Tibial artery (tissue), 4 donors: ENCODE measurements at regions not wholly inside any gene's neighbourhood (a gene's known extent, or its start where the extent isn't known, plus 50 kb on each side); places are given as distances from the start of the nearest gene placed in this dataset.

Experiments
- DNase-seq, 2 donors: peaks; one replicate each; pipeline ENCODE4 v3.0.0-alpha.2; 2019
- H3K27ac ChIP-seq, 2 donors: fragments of 200-600 bp; sonication (generic) in 1 of 2; 1 replicate in 1 of 2; 2 replicates in 1 of 2; pipeline ENCODE4 v1.5.1; 2018 to 2019; ENCODE audit warnings: mild to moderate bottlenecking in 1 of 2
- H3K27me3 ChIP-seq, 2 donors: fragments of 200-600 bp; sonication (generic) in 1 of 2; one replicate each; pipeline versions ENCODE4 v1.5.1 to v1.6.0; 2016 to 2019
- H3K36me3 ChIP-seq, 3 donors: fragments of 200-600 bp; sonication (generic) in 2 of 3; one replicate each; pipeline ENCODE4 v1.5.1; 2016 to 2019; ENCODE audit warnings: mild to moderate bottlenecking in 2 of 3
- H3K4me1 ChIP-seq, 4 donors: fragments of 200-600 bp; sonication (generic) in 2 of 4; 1 replicate in 3 of 4; 2 replicates in 1 of 4; pipeline ENCODE4 v1.5.1; 2016 to 2019
- H3K4me3 ChIP-seq, 2 donors: fragments of 200-600 bp; sonication (generic) in 1 of 2; 1 replicate in 1 of 2; 2 replicates in 1 of 2; pipeline ENCODE4 v1.5.1; 2018 to 2019; ENCODE audit warnings: mild to moderate bottlenecking in 2 of 2
- H3K9me3 ChIP-seq, 3 donors: fragments of 200-600 bp; sonication (generic) in 1 of 3; one replicate each; pipeline ENCODE4 v1.5.1; 2016 to 2019
- intact Hi-C: fragments of 100-400 bp; cut with DNase I; formaldehyde crosslinking; loops from one replicate; pipeline ENCODE4 v1.15.0; 2023; ENCODE audit warnings: low total_unique reads
- TF ChIP-seq, protein P1 (sequence below), 2 experiments: fragments of 200-600 bp in 1 of 2; fragments of 450-650 bp in 1 of 2; IDR thresholded peaks; one replicate each; pipeline ENCODE4 v1.5.1; 2017 to 2019; ENCODE audit warnings: antibody characterized with exemption in 2 of 2, mild to moderate bottlenecking in 1 of 2, moderate library complexity in 1 of 2

DNA sequence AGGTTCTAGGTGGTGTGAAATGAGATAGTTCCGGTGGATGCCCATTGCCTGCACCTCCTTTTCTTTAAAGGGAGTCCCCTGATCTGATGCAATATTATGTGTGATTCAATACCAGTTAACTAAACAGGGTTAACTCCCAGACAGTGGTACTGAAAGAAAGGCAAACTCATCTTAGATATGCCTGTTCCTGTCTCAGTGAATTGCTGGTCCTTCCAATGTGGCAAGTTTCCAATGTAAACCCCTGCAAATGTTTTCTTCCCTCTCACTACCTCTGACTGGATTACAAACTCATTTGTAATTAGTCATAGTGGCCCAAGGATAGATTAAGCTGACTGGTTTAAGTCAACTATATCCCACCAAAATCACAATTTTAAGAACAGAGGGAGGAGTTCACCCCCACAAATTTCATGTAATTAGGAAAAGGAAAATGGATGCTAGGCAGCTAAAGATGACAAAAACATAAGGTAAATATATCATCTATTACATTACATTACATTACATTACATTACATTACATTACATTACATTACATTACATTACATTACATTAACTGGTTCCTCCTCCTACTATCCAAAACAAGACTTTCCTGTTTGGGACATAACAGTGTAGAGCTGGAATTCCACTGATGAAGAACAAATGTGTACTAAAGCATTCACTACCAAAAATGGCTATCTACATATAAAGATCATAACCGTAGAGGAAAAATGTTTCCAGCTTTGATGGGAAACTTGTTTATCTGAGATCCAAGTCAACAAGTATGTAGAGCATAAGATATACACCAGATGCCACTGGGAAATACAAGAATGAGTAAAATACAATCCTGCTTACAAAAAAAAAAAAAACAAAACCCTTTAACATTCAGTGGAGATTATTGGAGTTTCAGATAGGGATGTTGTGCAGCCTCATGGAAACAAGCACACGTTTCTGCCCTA is 121.5 kb upstream of the SNX2 start:
- TF ChIP-seq, protein P1, sequence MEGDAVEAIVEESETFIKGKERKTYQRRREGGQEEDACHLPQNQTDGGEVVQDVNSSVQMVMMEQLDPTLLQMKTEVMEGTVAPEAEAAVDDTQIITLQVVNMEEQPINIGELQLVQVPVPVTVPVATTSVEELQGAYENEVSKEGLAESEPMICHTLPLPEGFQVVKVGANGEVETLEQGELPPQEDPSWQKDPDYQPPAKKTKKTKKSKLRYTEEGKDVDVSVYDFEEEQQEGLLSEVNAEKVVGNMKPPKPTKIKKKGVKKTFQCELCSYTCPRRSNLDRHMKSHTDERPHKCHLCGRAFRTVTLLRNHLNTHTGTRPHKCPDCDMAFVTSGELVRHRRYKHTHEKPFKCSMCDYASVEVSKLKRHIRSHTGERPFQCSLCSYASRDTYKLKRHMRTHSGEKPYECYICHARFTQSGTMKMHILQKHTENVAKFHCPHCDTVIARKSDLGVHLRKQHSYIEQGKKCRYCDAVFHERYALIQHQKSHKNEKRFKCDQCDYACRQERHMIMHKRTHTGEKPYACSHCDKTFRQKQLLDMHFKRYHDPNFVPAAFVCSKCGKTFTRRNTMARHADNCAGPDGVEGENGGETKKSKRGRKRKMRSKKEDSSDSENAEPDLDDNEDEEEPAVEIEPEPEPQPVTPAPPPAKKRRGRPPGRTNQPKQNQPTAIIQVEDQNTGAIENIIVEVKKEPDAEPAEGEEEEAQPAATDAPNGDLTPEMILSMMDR (IDR thresholded peaks at IDR 0.05): no peak

DNA sequence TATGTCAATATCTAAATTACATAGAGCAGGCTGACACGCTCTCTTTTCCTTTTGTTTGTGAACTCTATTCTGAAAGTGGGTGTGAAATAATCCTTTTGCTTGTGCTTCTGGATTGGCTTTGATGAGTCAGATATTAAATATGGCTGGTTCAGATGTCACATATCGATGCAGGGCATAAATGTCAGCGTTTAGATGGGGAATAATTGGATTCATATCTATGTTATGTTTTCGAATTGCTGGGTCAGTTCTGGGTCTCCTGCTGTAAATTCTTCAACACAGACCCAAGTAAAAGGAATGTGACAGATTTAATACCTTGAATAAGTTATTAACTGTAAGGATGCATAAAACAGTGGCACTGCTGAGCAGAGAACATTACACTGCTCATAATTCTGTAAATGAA is 118.7 kb upstream of the SNX2 start:
- no peak for DNase-seq
- no peak overlapping the region for H3K4me3 ChIP-seq
- H3K4me1 ChIP-seq: peaks cover 0 to 22% (median 0%) of the 10 kb centered on the region in 4 donors
- intact Hi-C loops: no loop called here
- H3K36me3 ChIP-seq: no peaks in the 10 kb centered on the region
- no peaks in the 10 kb centered on the region for H3K27me3 ChIP-seq
- no peaks in the 10 kb centered on the region for H3K9me3 ChIP-seq
- no peak overlapping the region for H3K27ac ChIP-seq
- TF ChIP-seq, protein P1 (IDR thresholded peaks at IDR 0.05): no peak

More for the DNA sequence above, 121.5 kb upstream of the SNX2 start:
- Histone ChIP-seq H3K4me3 (no peak overlapping the region), H3K9me3 (no peaks in the 10 kb centered on the region), H3K27me3 (no peaks in the 10 kb centered on the region), H3K27ac (no peak overlapping the region), H3K36me3 (no peaks in the 10 kb centered on the region), H3K4me1 (peaks cover 0 to 22% (median 0%) of the 10 kb centered on the region in 4 donors)
- intact Hi-C loops: no loop called here
- DNase-seq: no peak

DNA sequence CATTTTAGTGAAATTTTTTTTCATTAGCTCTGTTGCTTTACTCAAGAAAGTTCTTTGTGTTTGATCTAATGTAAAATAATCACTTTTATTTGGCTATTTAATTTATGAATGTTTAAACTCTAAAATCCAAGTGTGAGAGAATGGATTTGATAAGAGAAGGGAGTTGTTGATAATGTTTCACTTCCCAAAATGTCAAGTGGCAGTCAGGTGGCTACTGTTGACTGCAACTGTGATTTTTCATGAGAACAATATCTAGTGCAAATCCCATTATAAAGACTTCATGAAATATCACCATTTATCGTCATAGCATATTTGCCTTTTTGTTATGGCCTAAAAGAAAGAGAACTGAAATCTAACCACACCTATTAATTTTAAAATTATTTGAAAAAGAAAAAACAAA is 118.3 kb upstream of the SNX2 start:
- DNase-seq: no peak
- H3K36me3 ChIP-seq: no peaks in the 10 kb centered on the region
- TF ChIP-seq, protein P1 (IDR thresholded peaks at IDR 0.05): no peak
- H3K4me3 ChIP-seq: no peak overlapping the region
- H3K27me3 ChIP-seq: no peaks in the 10 kb centered on the region
- no peaks in the 10 kb centered on the region for H3K9me3 ChIP-seq
- no peak overlapping the region for H3K27ac ChIP-seq
- peaks cover 0 to 22% (median 0%) of the 10 kb centered on the region in 4 donors for H3K4me1 ChIP-seq
- intact Hi-C loops: no loop called here

DNA sequence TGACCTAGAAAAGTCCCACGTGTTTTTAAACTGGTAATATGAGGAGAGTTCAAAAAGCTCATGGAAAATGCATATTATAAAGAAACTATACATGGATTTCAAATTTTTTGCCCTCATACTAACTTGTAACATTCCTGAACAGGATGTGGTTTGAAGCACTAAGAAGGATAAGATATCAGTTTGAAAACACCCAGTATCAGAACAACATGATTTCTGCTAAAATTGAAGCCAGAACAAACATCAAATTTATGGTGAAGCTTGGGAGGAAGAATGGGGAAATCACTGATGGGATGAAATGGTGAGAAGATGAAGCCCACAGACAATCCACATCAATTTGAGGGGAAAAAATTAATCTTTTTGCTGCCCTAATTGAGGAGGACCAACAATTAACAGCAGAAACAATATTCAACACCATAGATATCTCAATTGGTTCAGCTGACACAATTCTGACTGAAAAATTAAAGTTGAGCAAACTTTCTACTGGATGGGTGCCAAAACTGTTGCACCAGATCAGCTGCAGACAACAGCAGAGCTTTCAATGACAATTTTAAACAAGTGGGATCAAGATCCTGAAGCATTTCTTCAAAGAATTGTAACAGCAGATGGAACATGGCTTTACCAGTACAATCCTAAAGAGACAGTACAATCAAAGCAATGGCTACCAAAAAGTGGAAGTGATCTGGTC is 113.2 kb upstream of the SNX2 start:
- Histone ChIP-seq H3K9me3 (no peaks in the 10 kb centered on the region), H3K4me1 (no peaks in the 10 kb centered on the region), H3K27me3 (no peaks in the 10 kb centered on the region), H3K36me3 (no peaks in the 10 kb centered on the region), H3K4me3 (no peak overlapping the region), H3K27ac (no peak overlapping the region)
- intact Hi-C loops: no loop called here
- peak in 1 of 2 donors; percentile 31 for DNase-seq
- TF ChIP-seq, protein P1 (IDR thresholded peaks at IDR 0.05): no peak

DNA sequence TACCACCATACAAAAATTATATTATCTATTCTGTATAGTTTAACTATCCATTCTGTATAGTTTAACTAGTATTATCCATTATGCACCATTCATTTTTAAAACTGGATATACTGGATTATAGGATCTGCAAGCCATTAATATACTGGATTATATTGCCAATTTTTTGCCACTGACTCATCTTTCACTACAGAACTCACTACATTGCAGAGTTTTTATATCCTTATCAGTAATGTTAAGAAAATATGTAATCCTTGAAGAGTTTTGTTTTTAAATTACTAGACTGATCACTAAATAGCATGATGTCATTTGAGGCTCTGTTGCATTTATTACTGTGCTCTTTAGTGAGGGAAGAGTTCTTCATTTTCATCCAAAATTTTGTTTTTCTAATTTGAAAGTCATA is 109.8 kb upstream of the SNX2 start:
- TF ChIP-seq, protein P1 (IDR thresholded peaks at IDR 0.05): no peak
- no peaks in the 10 kb centered on the region for H3K27me3 ChIP-seq
- H3K4me3 ChIP-seq: no peak overlapping the region
- no peak for DNase-seq
- H3K27ac ChIP-seq: no peak overlapping the region
- intact Hi-C loops: no loop called here
- no peaks in the 10 kb centered on the region for H3K36me3 ChIP-seq
- no peaks in the 10 kb centered on the region for H3K4me1 ChIP-seq
- H3K9me3 ChIP-seq: no peaks in the 10 kb centered on the region
